IMR-90 (cell line): ENCODE measurements at regions not wholly inside any gene's neighbourhood (a gene's known extent, or its start where the extent isn't known, plus 50 kb on each side); places are given as distances from the start of the nearest gene placed in this dataset.

Experiments used
- ATAC-seq: fragments of 200-7000 bp; cut with Tn5 transposase; 2 replicates; pipeline ENCODE4 v1.9.1; 2020; ENCODE audit warnings: low read depth, mild to moderate bottlenecking, moderate library complexity
- BruUV-seq: library from RNA; stranded (reverse); fragments of 400-500 nt; replicated peaks from 2 replicates; lab custom pipeline; 2021; lab: Mats Ljungman, UMichigan
- CTCF ChIA-PET: fragments of 300-600 bp; formaldehyde crosslinking; extraction: SDS; loops from one replicate; lab custom pipeline; 2021; ENCODE audit warnings: antibody characterized with exemption; lab: Yijun Ruan, JAX
- POLR2A ChIA-PET: fragments of 300-600 bp; sonication (Branson Sonifier 250); formaldehyde crosslinking; loops from one replicate; lab custom pipeline; 2022; ENCODE audit warnings: antibody characterized with exemption; ENCODE audit not compliant: unreplicated experiment; lab: Charles Lee
- DNase-seq: peaks from one replicate; pipeline ENCODE4 v3.0.0; 2013
- H2AFZ ChIP-seq: replicated peaks from 2 replicates; pipeline ENCODE3; 2013; ENCODE audit warnings: low read length, mild to moderate bottlenecking; ENCODE audit not compliant: poor library complexity
- H2AK5ac ChIP-seq: 2 replicates; pipeline ENCODE4 v1.6.1; 2013; ENCODE audit warnings: low read depth, low read length, inconsistent platforms
- H2AK9ac ChIP-seq: replicated peaks from 2 replicates; pipeline ENCODE3; 2013; ENCODE audit warnings: mild to moderate bottlenecking, low read depth, low read length, moderate library complexity; ENCODE audit not compliant: poor library complexity
- H2BK120ac ChIP-seq: 2 replicates; pipeline ENCODE4 v1.6.1; 2013; ENCODE audit warnings: low read depth, low read length, inconsistent platforms
- H2BK15ac ChIP-seq: 3 replicates; pipeline ENCODE4 v1.6.1; 2013; ENCODE audit warnings: low read depth, low read length, inconsistent platforms
- H2BK20ac ChIP-seq: 2 replicates; pipeline ENCODE4 v1.6.1; 2013; ENCODE audit warnings: low read depth, mild to moderate bottlenecking, inconsistent platforms, low read length, moderate library complexity
- H2BK5ac ChIP-seq: 2 replicates; pipeline ENCODE4 v1.6.1; 2013; ENCODE audit warnings: mild to moderate bottlenecking, low read depth, low read length, inconsistent platforms; ENCODE audit not compliant: poor library complexity, severe bottlenecking
- H3K14ac ChIP-seq: replicated peaks from 2 replicates; pipeline ENCODE4 v1.6.1; 2013; ENCODE audit warnings: low read depth, low read length, inconsistent platforms
- H3K18ac ChIP-seq: 2 replicates; pipeline ENCODE4 v1.6.1; 2013; ENCODE audit warnings: low read depth, low read length, control low read depth
- H3K23ac ChIP-seq: 2 replicates; pipeline ENCODE4 v1.6.1; 2013; ENCODE audit warnings: low read depth, low read length, inconsistent platforms
- H3K27ac ChIP-seq: 2 replicates; pipeline ENCODE4 v1.5.1; 2013; ENCODE audit warnings: mild to moderate bottlenecking, control low read depth, low read length; ENCODE audit not compliant: insufficient read depth
- H3K27me3 ChIP-seq: 2 replicates; pipeline ENCODE4 v1.6.1; 2013; ENCODE audit warnings: low read length; ENCODE audit not compliant: control insufficient read depth, insufficient read depth
- H3K36me3 ChIP-seq: 2 replicates; pipeline ENCODE4 v1.6.1; 2013; ENCODE audit warnings: low read length, mixed read lengths; ENCODE audit not compliant: control insufficient read depth, insufficient read depth
- H3K4ac ChIP-seq: 2 replicates; pipeline ENCODE4 v1.6.1; 2013; ENCODE audit warnings: low read depth, low read length, inconsistent platforms
- H3K4me1 ChIP-seq: 2 replicates; pipeline ENCODE4 v1.6.1; 2013; ENCODE audit warnings: low read length, mixed read lengths; ENCODE audit not compliant: control insufficient read depth, insufficient read depth
- H3K4me2 ChIP-seq: 2 replicates; pipeline ENCODE4 v1.6.1; 2013; ENCODE audit warnings: low read depth, mild to moderate bottlenecking, control low read depth, low read length, moderate library complexity
- H3K4me3 ChIP-seq: 2 replicates; pipeline ENCODE4 v1.5.1; 2013; ENCODE audit warnings: low read depth, mild to moderate bottlenecking, control low read depth, low read length, moderate library complexity; ENCODE audit not compliant: insufficient read depth
- H3K56ac ChIP-seq: 2 replicates; pipeline ENCODE4 v1.6.1; 2013; ENCODE audit warnings: low read length, inconsistent platforms; ENCODE audit not compliant: insufficient read depth; ENCODE audit errors: extremely low read depth
- H3K79me1 ChIP-seq, 2 experiments: 2 replicates each; pipeline ENCODE4 v1.6.1; 2013; ENCODE audit warnings: low read length in 2 of 2, inconsistent platforms in 1 of 2, low read depth in 1 of 2
- H3K9ac ChIP-seq: 2 replicates; pipeline ENCODE4 v1.6.1; 2013; ENCODE audit warnings: low read depth, low read length, control low read depth
- H3K9me1 ChIP-seq: 2 replicates; pipeline ENCODE4 v1.6.1; 2013; ENCODE audit warnings: low read length, inconsistent platforms; ENCODE audit not compliant: insufficient read depth
- H3K9me3 ChIP-seq: 2 replicates; pipeline ENCODE4 v1.6.1; 2013; ENCODE audit warnings: low read length; ENCODE audit not compliant: control insufficient read depth, insufficient read depth
- H4K20me1 ChIP-seq: 2 replicates; pipeline ENCODE4 v1.6.1; 2013; ENCODE audit warnings: low read length, inconsistent platforms; ENCODE audit not compliant: insufficient read depth
- H4K5ac ChIP-seq: 2 replicates; pipeline ENCODE4 v1.6.1; 2013; ENCODE audit warnings: mild to moderate bottlenecking, low read depth, low read length, control low read depth
- H4K8ac ChIP-seq, 2 experiments: 2 replicates each; pipeline ENCODE4 v1.6.1; 2013; ENCODE audit warnings: low read depth in 2 of 2, low read length in 2 of 2, control low read depth in 1 of 2, inconsistent platforms in 1 of 2
- H4K91ac ChIP-seq: 2 replicates; pipeline ENCODE4 v1.6.1; 2013; ENCODE audit warnings: low read depth, low read length, inconsistent platforms; ENCODE audit not compliant: insufficient read depth
- CEBPB ChIP-seq: IDR thresholded peaks from 2 replicates; pipeline ENCODE4 v1.6.1; 2012; ENCODE audit warnings: low read depth, low read length, improper control_type of control experiment
- CHD1 ChIP-seq: IDR thresholded peaks from 2 replicates; pipeline ENCODE4 v1.6.1; 2012; ENCODE audit warnings: low read depth, low read length, improper control_type of control experiment
- FOS ChIP-seq: fragments of 150-350 bp; IDR thresholded peaks from 2 replicates; pipeline ENCODE4 v1.6.1; 2016; ENCODE audit warnings: low read depth, low read length
- MAFK ChIP-seq: IDR thresholded peaks from 2 replicates; pipeline ENCODE4 v1.6.1; 2012; ENCODE audit warnings: low read depth, low read length, improper control_type of control experiment
- MAZ ChIP-seq: IDR thresholded peaks from 2 replicates; pipeline ENCODE4 v1.6.1; 2012; ENCODE audit warnings: low read depth, mild to moderate bottlenecking, low read length, improper control_type of control experiment, moderate library complexity, borderline replicate concordance
- MXI1 ChIP-seq: IDR thresholded peaks from 2 replicates; pipeline ENCODE4 v1.6.1; 2012; ENCODE audit warnings: low read depth, mild to moderate bottlenecking, low read length, moderate library complexity, borderline replicate concordance
- NFE2L2 ChIP-seq: fragments of 150-350 bp; IDR thresholded peaks from 2 replicates; pipeline ENCODE4 v1.6.1; 2016; ENCODE audit warnings: low read depth, mild to moderate bottlenecking, low read length
- POLR2A ChIP-seq: IDR thresholded peaks from 2 replicates; pipeline ENCODE4 v1.6.1; 2012; ENCODE audit warnings: mild to moderate bottlenecking, low read depth, low read length
- RAD21 ChIP-seq: IDR thresholded peaks from 2 replicates; pipeline ENCODE4 v1.6.1; 2012; ENCODE audit warnings: low read length, improper control_type of control experiment
- RCOR1 ChIP-seq: IDR thresholded peaks from 2 replicates; pipeline ENCODE4 v1.6.1; 2012; ENCODE audit warnings: mild to moderate bottlenecking, low read length, improper control_type of control experiment; ENCODE audit not compliant: insufficient replicate concordance
- RFX5 ChIP-seq: IDR thresholded peaks from 2 replicates; pipeline ENCODE4 v1.8.0; 2012; ENCODE audit warnings: low read depth, mild to moderate bottlenecking, low read length, moderate library complexity
- SMC3 ChIP-seq: fragments of 150-350 bp; IDR thresholded peaks from 2 replicates; pipeline ENCODE4 v1.6.1; 2016; ENCODE audit warnings: low read depth, mild to moderate bottlenecking, antibody characterized with exemption, low read length, moderate library complexity
- WGBS, 2 experiments: methylation state at CpG; one replicate each; pipeline versions ENCODE4 v1.1.5 to v1.1.7; 2013; ENCODE audit warnings: missing lambda C conversion rate in 2 of 2; ENCODE audit not compliant: insufficient read length in 1 of 2; ENCODE audit errors: extremely low coverage in 2 of 2; 5-methylcytosine and 5-hydroxymethylcytosine counted together
- dilution Hi-C: fragments of 300-500 bp; cut with HindIII; formaldehyde crosslinking; loops from one replicate; pipeline ENCODE4 v1.14.3; 2018; ENCODE audit warnings: low sequenced_read_pairs; ENCODE audit not compliant: unreplicated experiment
- in situ Hi-C: fragments of 300-500 bp; cut with MboI; formaldehyde crosslinking; loops from 3 replicates; pipeline ENCODE4 v1.14.3; 2019; ENCODE audit warnings: low sequenced_read_pairs, inconsistent platforms, mixed read lengths
- intact Hi-C: fragments of 100-400 bp; cut with micrococcal nuclease; formaldehyde crosslinking; loops from 2 replicates; pipeline ENCODE4 v1.10.0; 2022
- TF ChIP-seq, protein P1 (sequence below): fragments of 150-350 bp; IDR thresholded peaks from 2 replicates; pipeline ENCODE4 v1.6.1; 2017; ENCODE audit warnings: mild to moderate bottlenecking, antibody characterized with exemption, low read length, low read depth

DNA sequence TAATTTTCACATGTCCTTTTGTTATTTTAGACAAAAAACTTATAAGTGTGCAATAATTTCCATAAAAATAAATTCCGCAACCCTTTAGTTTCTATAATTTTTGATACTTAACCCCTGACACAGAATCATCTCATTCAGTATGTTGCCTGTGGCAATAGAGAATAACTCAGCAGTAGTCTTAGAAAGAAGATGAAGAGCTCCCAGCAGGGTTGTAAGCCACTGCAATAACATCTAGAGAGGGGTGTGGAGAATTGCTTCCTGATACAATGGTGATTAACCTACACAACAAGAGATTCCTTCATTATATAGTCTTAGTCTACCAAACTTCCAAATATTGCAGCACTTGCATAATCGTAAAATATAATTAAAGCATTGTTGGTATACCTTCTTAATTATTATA lies 118.9 kb downstream of the TMX3 start:
- no peak for DNase-seq

More for the DNA sequence above, 118.9 kb downstream of the TMX3 start:
- BruUV-seq: no TSS peak
- ChIA-PET CTCF (no interaction called here), POLR2A (no interaction called here)
- H4K91ac ChIP-seq: no peak overlapping the region
- no peak overlapping the region for H2BK15ac ChIP-seq
- H4K5ac ChIP-seq: no peak overlapping the region
- no peak overlapping the region for H2AFZ ChIP-seq
- in situ Hi-C loops (no loop called here), intact Hi-C loops (no loop called here), dilution Hi-C loops (no loop called here)
- H3K4me3 ChIP-seq: no peak overlapping the region
- no peak overlapping the region for H2BK5ac ChIP-seq
- H3K4me2 ChIP-seq: no peak overlapping the region
- no peak overlapping the region for H3K27ac ChIP-seq
- no peak overlapping the region for H4K8ac ChIP-seq
- no peaks in the 10 kb centered on the region for H3K79me1 ChIP-seq
- H4K20me1 ChIP-seq: no peaks in the 10 kb centered on the region
- no peaks in the 10 kb centered on the region for H3K4me1 ChIP-seq
- no peak overlapping the region for H2AK9ac ChIP-seq
- no peak overlapping the region for H3K4ac ChIP-seq
- no peaks in the 10 kb centered on the region for H3K9me3 ChIP-seq
- no peak overlapping the region for H3K23ac ChIP-seq
- H2BK20ac ChIP-seq: no peak overlapping the region
- WGBS, 2 experiments: no CpG with 5 or more reads among the region's 2 CpGs
- no peak overlapping the region for H3K18ac ChIP-seq
- no peaks in the 10 kb centered on the region for H3K9me1 ChIP-seq
- no peak for ATAC-seq
- no peaks in the 10 kb centered on the region for H3K36me3 ChIP-seq
- no peak overlapping the region for H2BK120ac ChIP-seq
- H3K14ac ChIP-seq: no peak overlapping the region
- TF ChIP-seq POLR2A: no peak
- no peak for TF ChIP-seq CHD1
- TF ChIP-seq MAFK: no peak
- TF ChIP-seq RAD21: no peak
- TF ChIP-seq MXI1: no peak
- TF ChIP-seq, protein P1, sequence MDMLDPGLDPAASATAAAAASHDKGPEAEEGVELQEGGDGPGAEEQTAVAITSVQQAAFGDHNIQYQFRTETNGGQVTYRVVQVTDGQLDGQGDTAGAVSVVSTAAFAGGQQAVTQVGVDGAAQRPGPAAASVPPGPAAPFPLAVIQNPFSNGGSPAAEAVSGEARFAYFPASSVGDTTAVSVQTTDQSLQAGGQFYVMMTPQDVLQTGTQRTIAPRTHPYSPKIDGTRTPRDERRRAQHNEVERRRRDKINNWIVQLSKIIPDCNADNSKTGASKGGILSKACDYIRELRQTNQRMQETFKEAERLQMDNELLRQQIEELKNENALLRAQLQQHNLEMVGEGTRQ: no peak
- no peak for TF ChIP-seq MAZ
- no peak for TF ChIP-seq SMC3
- TF ChIP-seq CEBPB: no peak
- no peak for TF ChIP-seq FOS
- TF ChIP-seq NFE2L2: no peak
- no peak for TF ChIP-seq RFX5
- no peak for TF ChIP-seq RCOR1
- no peaks in the 10 kb centered on the region for H3K27me3 ChIP-seq
- no peak overlapping the region for H3K56ac ChIP-seq
- H3K9ac ChIP-seq: no peak overlapping the region
- no peak overlapping the region for H2AK5ac ChIP-seq
